NB4 (cell line): ENCODE measurements at regions not wholly inside any gene's neighbourhood (a gene's known extent, or its start where the extent isn't known, plus 50 kb on each side); places are given as distances from the start of the nearest gene placed in this dataset.

Source experiments
- DNase-seq: peaks from one replicate; pipeline ENCODE4 v3.0.0; 2010; ENCODE audit warnings: low read depth
- H3K4me3 ChIP-seq: one replicate; pipeline ENCODE4 v1.5.1; 2011; ENCODE audit warnings: mild to moderate bottlenecking, low read depth, low read length, moderate library complexity
- MYC ChIP-seq: IDR thresholded peaks from 2 replicates; pipeline ENCODE4 v1.6.1; 2011; ENCODE audit warnings: low read depth, low read length
- POLR2A ChIP-seq: IDR thresholded peaks from 2 replicates; pipeline ENCODE4 v1.6.1; 2011; ENCODE audit warnings: mild to moderate bottlenecking; ENCODE audit not compliant: insufficient read length; ENCODE audit errors: extremely low read depth
- TF ChIP-seq, protein P1 (sequence below): IDR thresholded peaks from 2 replicates; pipeline ENCODE4 v1.6.1; 2011; ENCODE audit warnings: low read depth, low read length
- TF ChIP-seq, protein P2 (sequence below): IDR thresholded peaks from one replicate; pipeline ENCODE4 v1.5.1; 2012; ENCODE audit warnings: low read depth, low read length

DNA sequence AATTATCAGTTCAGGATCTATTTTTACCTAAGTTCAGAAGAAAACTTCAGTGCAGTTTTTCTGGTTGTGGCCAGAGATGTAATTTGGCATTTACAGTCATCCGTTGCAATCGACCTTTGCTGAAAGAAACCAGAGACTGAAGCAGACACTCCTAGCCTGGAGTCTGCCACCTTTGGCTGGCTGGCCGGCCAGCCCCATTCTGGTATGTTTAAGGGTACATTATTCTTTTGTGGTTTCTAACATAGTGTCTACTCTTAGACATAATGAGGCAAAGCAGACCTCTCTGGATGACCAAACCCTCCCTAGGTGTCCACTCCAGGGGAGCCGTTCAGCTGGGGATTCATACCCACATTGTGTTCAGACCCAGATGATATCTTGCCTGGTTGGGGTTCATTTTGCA is 275.9 kb upstream of the TPM1 start:
- TF ChIP-seq MYC: no peak
- no peak overlapping the region for H3K4me3 ChIP-seq
- DNase-seq: no peak

DNA sequence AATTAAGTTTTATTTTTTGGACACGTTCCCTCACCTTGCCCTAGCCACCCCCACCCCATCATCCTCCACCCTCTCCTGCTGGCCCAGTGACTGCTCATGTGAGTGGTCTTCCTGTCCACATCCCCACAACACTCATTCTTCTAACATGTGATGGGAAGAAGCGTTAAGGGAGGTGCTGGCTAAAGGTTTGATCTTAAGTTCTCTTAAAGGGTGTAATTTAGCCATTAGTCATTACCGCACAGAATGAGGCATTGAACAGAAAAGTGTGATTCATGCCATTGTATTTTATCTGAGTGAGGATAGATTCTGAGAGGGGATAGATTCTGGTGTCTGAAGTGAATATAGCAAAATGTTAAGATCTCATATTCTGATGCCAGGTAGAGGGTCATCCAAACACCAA is 272.9 kb upstream of the TPM1 start:
- TF ChIP-seq POLR2A (no peak), MYC (no peak)
- TF ChIP-seq, protein P1, sequence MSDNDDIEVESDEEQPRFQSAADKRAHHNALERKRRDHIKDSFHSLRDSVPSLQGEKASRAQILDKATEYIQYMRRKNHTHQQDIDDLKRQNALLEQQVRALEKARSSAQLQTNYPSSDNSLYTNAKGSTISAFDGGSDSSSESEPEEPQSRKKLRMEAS: no peak
- TF ChIP-seq, protein P2, sequence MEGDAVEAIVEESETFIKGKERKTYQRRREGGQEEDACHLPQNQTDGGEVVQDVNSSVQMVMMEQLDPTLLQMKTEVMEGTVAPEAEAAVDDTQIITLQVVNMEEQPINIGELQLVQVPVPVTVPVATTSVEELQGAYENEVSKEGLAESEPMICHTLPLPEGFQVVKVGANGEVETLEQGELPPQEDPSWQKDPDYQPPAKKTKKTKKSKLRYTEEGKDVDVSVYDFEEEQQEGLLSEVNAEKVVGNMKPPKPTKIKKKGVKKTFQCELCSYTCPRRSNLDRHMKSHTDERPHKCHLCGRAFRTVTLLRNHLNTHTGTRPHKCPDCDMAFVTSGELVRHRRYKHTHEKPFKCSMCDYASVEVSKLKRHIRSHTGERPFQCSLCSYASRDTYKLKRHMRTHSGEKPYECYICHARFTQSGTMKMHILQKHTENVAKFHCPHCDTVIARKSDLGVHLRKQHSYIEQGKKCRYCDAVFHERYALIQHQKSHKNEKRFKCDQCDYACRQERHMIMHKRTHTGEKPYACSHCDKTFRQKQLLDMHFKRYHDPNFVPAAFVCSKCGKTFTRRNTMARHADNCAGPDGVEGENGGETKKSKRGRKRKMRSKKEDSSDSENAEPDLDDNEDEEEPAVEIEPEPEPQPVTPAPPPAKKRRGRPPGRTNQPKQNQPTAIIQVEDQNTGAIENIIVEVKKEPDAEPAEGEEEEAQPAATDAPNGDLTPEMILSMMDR: no peak
- H3K4me3 ChIP-seq: no peak overlapping the region
- DNase-seq: no peak

DNA sequence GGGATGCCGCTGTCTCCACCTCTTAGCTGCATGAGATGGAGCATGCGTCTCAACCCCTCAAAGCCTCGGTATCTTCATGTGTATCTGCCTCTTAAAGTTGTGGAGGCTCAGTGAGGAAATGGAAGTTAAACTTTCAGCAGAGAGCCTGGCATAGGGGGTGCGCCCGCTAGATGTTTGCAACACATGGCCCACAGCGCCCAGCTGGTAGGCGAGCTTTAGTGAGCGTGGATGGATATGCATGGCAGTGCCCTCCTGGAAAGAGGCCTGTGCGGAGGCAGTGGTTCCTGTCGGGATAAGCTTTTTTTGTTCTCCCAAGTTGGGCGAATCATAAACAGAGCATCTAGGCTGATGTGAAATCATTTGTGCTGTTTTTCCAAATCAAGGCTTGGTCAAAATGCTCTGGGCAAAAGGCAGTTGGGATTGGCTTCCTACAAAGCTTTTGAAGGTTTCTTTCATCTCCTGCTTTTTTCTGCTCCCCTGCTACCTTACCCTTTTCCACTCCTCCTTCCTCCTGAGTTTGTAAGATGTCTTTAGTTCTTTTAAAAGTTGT is 272.4 kb upstream of the TPM1 start:
- TF ChIP-seq POLR2A: no peak
- TF ChIP-seq, protein P1: no peak
- TF ChIP-seq MYC: no peak
- TF ChIP-seq, protein P2: no peak

DNA sequence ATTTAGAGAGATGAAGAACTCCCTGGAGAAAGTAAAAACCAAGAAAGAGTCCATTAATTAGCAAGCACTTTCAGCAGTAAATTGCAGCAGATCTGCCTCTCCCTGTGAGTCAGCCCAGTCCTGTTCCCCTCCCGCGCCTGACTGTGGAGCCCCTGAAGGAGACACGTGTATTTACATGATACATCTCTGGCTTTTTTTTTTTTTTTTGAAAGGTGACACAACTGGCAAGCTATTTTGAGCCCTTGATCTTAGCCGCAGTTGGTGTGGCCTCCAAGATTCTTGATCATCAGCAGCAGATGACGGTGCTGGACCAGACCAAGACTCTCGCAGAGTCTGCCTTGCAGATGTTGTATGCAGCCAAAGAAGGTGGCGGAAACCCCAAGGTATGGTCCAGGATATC is 271.8 kb upstream of the TPM1 start:
- no peak for DNase-seq
- no peak overlapping the region for H3K4me3 ChIP-seq
- no peak for TF ChIP-seq MYC
- no peak for TF ChIP-seq POLR2A
- TF ChIP-seq, protein P2: no peak

More for the DNA sequence above, 272.4 kb upstream of the TPM1 start:
- no peak overlapping the region for H3K4me3 ChIP-seq
- no peak for DNase-seq

DNA sequence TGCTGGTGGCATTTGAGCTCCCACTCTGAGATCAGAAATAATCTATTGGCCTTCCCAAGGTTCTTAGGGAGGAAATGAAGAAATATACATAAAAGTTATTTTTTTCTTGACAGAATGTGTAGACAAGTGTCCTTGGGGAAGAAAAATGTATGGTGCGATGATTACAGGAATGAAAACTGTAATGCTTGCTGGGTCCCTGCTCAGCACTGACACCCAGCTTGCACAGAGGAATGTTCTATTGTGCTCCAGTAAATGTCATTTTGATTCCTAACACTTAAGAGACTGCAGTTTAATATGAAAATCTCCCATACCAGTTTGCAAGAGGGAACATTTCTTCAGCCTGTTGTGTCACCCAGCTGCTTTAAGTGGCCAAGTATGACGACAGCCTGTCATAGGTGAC is 271.3 kb upstream of the TPM1 start:
- no peak overlapping the region for H3K4me3 ChIP-seq
- no peak for DNase-seq
- TF ChIP-seq, protein P1: no peak
- TF ChIP-seq MYC (no peak), POLR2A (no peak)
- TF ChIP-seq, protein P2: no peak

DNA sequence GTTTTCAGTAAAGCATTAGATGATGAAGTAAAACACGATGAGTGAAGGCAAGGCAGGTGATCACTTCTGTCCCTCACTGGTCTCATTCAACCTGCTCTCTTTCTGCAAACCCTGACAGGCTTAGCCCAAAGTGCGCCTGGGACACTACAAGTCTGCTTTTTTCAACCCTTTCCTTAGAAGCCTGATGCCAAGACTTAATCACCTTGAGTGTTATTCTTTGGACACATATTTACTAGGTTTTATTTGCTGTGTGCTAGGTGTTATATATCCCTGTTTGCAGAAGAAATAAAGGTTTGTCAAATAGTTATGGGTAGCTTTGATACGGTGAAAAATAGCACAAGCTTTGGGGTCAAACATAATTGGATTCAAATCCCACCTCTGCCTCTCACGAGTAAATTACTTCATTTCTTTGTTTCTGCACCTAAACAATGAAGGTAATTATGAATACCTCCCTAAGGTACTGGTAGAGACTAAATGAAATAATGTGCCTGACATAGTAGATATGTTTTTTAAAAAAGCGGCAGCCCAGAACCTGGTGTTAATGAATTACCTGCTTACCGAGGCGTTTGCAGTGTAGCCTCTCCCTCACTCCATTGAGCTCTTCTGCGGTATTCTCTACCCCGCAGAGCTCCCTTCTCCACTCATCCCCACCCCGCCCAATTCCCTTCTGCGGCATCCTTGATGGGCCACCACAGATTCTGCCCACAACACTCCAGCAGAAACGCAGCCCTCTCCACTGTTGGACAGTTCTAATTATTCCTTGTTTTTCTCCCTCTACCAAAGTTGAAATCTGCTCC is 269.0 kb upstream of the TPM1 start:
- TF ChIP-seq, protein P2: no peak
- TF ChIP-seq MYC: no peak
- H3K4me3 ChIP-seq: no peak overlapping the region
- DNase-seq: no peak
